SK-MEL-5 (cell line): ENCODE measurements at regions not wholly inside any gene's neighbourhood (a gene's known extent, or its start where the extent isn't known, plus 50 kb on each side); places are given as distances from the start of the nearest gene placed in this dataset.

Experiments
- DNase-seq: peaks from one replicate; pipeline ENCODE4 v3.0.0-alpha.2; 2016; ENCODE audit warnings: low read depth, low spot score
- in situ Hi-C: cut with HindIII; loops from 2 replicates; pipeline ENCODE4 v1.10.0; 2016; ENCODE audit warnings: low sequenced_read_pairs, high pct_unique_total_duplicates, low pct_unique_long_range_greater_than_20kb

DNA sequence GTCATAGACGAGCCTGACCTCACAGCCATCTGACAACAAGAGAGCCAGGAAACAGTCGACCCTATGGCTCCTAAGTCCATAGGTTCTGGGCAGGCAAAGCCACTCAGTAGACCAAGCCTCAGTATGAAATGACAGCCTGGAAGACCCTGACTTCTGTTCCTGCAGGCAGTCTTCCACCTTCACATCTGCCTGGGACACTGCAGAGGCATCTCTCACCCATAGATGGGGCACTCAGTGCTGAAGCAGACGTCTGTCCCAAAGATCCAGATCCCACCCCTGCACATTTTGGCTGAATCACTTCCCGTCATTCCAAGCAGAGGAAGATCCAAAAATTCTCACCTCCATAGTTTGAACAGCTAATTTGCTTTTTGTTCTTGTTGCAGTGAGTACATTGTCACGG is 139.3 kb upstream of the ZNF507 start:
- DNase-seq, result peak; percentile 6

DNA sequence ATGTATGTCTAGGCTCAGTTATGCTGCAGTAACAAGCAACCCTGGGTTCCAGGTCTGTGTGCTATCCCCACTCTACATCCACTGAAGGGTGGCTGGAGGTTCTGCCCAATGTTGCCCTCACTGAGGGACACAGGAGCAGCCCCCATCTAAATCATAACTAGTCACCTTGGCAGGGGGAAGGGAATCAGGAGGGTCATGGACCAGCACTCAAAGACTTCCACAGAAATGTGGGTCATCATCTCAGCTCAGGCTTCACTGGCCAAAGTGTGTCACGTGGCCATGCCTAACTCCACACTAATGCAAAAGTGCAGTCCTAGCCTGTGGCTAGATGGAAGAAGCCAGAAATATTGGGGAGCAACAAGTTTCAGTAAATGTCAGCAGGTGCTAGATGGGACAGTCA is 137.3 kb upstream of the ZNF507 start:
- in situ Hi-C loops, result no loop called here
- no peak for DNase-seq

More for the DNA sequence above, 139.3 kb upstream of the ZNF507 start:
- in situ Hi-C loops, result no loop called here

GRCh38 chr19:32219392-32219791 is 126.0 kb upstream of the ZNF507 start:
- in situ Hi-C loops, result no loop called here
- DNase-seq, result no peak

GRCh38 chr19:32219881-32220472 is 125.4 kb upstream of the ZNF507 start:
- DNase-seq, result no peak
- in situ Hi-C loops, result no loop called here

DNA sequence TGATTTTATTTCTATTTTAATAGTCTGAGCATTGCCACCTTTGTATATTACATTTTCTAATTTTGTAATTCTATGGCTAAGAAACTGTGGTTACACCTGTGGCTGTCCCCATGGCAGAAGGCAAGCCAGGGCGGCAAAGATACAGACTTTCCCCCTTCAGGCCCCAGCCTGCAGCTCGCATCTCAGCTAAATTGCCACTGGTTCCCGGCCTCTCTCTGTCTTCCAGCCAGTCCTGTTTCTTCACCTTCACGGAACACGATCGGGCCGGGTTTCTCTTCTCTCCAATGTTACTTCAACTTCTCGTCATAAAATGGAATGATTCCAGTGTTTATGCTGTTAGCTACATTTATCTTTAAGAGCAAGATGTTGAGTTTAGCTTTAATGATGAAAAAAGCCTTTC is 124.5 kb upstream of the ZNF507 start:
- DNase-seq, result no peak
- in situ Hi-C loops, result no loop called here

GRCh38 chr19:32222556-32222955 is 122.9 kb upstream of the ZNF507 start:
- in situ Hi-C loops, result no loop called here
- DNase-seq, result no peak

- in situ Hi-C loops, result no loop called here
- no peak for DNase-seq
Measured at GRCh38 chr19:32223106-32223505, 122.3 kb upstream of the ZNF507 start.

DNA sequence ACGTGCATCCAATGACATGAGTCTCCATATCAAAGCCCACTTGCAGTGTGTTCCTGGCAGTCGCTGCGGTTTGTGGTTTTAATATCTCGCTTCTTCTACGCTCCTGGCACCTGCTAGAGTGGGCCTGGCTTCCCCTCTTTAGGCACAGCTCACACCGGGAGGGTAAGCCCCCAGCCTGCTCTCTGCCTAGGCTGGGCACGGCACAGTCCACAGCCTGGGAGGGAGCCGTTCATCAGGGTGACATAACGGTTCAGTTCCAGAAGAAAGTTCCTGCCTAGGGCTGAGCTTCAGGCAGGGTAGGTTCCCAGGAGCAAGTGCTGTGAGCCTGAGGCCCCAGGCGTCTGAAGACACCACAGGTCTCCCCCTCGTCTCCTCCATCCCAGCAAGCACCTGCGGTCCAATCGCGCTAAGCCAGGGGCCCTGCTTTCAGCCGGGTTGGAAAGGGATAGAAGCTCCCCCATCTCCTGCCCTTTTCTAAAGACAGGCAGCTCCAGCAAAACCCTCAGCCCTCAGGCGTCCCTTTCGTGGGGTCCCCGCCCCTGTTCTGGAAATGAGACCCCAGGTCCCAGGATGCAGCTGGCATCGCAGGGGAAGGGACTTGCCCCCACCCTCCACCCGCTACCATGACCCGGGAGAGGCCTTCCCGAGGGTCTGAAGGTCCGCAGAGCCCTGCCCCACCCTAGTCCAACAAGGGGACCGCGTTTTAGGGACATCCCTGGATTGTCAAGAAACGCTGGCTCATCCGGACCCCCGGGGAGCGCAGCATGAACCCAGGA is 121.6 kb upstream of the ZNF507 start:
- in situ Hi-C loops, result no loop called here

DNA sequence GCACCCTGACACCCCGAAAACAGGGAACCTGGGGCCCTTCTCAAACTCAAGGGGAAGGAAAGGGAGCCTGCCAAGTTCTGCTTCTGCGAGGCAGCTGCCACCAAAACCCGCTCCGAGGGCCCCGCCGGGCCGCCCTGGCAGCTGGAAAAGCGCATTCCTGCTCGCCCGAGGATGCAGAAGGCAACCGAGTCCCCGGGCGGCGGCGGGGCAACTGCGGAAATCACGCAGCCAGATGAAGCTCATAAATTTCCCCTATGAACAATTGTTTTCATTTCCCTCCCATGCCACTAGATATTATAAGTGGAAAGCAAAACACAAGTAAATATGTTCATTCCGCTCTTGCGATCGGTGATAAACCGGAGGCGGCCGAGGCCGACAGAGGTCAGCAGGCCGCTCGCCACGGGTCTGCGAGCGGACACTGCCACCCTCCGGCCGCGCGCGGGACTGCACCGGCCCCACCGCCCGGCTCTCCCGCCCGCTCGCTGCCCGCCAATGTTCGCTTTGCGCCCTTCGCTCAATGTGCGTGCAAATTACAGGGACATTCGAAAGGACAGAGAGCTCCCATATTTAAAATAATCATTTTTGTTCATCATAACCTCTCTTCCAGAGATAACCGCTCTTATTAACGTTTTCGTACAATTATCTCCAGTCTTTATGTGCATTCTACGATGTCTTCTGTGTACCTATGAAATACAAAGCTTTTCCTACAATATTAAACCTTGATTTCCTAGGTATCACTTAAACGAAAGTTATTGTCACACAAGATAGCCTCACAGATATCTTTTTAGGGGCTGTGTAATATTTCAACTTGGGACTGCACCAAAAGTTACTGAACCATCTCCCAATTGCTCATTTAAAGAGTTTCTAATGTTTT is 120.8 kb upstream of the ZNF507 start:
- peak; percentile 44 for DNase-seq
- in situ Hi-C loops, result no loop called here

More for the DNA sequence above, 121.6 kb upstream of the ZNF507 start:
- no peak for DNase-seq

GRCh38 chr19:32227561-32228165 is 117.7 kb upstream of the ZNF507 start:
- no peak for DNase-seq
- in situ Hi-C loops, result no loop called here

DNA sequence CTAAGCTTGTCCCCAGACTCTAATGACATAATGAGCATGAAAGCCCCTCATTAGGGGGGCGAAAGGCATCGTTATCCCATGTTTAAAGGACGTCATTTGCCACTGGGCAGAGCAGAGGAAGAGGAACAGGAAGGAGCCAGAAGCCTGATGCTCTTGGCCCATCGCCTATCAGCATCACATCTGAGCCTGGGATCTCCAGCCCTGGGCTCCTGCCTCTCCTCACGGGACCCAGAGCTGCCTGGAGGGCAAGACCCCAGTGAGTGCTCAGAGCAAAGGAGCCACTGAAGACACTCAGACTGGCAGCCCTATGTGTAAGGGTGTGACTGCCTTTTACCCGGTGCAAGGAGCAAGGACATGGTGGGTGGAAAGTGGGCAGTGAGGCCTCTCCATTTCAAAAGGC is 115.0 kb upstream of the ZNF507 start:
- DNase-seq, result no peak
- in situ Hi-C loops, result no loop called here

DNA sequence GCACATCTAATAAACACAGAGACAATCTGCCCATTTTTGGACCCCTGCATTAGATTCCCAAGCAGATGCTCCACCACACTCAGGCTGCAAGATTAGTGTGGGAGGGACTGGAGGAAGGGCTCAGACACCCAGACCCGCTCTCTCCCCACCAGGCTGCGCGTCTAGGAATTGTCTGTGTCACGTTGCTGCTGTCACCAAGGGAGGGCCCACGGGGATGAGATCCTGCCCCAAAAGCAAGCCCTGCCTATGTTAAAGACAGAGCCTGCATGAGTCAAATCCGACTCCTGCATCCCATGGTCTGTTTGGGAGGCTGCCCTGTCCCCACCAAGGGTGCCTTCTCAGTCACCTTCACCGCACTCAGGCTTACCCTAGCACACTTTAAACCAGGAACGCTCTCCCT is 114.4 kb upstream of the ZNF507 start:
- in situ Hi-C loops, result no loop called here
- no peak for DNase-seq

DNA sequence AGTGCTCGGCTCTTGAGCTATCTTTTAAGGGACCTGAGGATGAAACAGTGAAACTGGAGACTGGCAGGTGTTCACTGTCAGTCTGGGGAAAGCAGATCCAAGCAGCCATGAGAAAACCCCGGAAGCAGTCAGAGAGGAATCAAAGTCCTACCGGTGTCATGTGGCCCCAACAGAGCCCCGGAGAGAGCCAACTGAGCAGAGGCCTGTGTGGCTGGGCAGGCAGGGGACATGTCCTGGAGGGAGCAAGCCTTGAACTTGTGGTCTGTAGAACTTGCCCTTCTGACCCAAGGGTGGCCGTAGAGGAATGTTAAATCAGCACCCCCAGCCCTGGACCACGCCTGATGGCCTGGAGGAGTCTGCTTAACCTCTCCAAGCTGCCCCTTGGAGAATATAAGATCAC is 113.7 kb upstream of the ZNF507 start:
- in situ Hi-C loops, result no loop called here
- DNase-seq, result no peak

GRCh38 chr19:32232449-32232848 is 113.0 kb upstream of the ZNF507 start:
- no peak for DNase-seq
- in situ Hi-C loops, result no loop called here

GRCh38 chr19:32233091-32233490 is 112.3 kb upstream of the ZNF507 start:
- no peak for DNase-seq
- in situ Hi-C loops, result no loop called here

GRCh38 chr19:32233885-32234284 is 111.5 kb upstream of the ZNF507 start:
- DNase-seq, result no peak
- in situ Hi-C loops, result no loop called here

DNA sequence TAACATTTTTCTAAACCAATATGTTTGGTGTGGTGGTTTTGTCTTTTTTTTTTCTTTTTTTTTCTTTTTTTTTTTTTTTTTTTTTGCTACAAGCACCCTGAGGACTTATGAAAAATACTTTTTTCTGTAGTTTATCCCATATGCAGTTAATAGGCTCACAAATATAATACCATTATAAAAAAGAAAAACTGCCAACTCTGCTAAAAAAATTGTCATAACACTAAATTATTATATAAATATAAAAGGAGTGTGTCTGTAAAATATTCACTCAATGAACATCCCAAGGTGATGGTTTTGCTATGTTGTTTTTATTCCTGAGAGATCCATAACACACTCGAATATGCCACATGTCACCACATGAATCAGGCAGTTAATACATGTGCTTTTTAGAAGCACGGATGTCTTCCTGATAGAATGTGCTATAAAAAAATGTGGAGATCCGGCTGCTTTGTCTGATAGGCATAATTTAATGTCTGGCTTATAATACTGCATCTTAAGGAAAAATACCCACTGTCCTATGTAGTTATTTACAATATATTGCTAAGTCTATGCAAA is 110.7 kb upstream of the ZNF507 start:
- in situ Hi-C loops, result no loop called here
- no peak for DNase-seq

DNA sequence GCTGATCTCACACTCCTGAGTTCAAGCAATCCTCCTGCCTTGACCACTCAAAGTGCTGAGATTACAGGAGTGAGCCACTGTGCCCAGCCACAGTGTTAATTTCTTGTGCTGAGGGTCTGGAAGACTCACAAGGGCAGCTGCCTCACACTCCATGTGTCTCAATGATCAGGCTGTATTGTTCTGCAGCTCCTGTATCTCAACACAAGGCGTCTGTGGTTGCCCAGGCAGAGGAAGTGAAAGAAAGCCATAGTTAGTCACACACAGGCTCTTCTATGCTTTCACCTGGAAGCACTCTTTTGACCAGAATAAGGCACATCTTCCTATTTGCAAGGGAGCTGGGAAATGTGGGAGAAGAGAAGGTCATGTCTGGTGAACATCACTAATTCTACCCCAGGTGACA is 107.3 kb upstream of the ZNF507 start:
- DNase-seq, result no peak
- in situ Hi-C loops, result no loop called here
